ENCODE measurements at regions not wholly inside any gene's neighbourhood (a gene's known extent, or its start where the extent isn't known, plus 50 kb on each side); places are given as distances from the start of the nearest gene placed in this dataset.

- no peaks in the 10 kb centered on the region for H3K27me3 ChIP-seq
- DNase-seq (no peak), ATAC-seq (ENCODE audit: low FRiP score in 2 of 2) (peak in 1 of 2 donors; percentile 51)
- WGBS, 2 donors: 61 to 77% methylated on average over 7 of the region's 7 CpGs
- H3K36me3 ChIP-seq: no peaks in the 10 kb centered on the region
- H3K4me3 ChIP-seq: no peak overlapping the region
- no peaks in the 10 kb centered on the region for H3K4me1 ChIP-seq
- no peaks in the 10 kb centered on the region for H3K9me3 ChIP-seq
- no peak overlapping the region for H3K27ac ChIP-seq
- no peak for TF ChIP-seq POLR2AphosphoS5 (IDR thresholded peaks at IDR 0.05)
Observed at GRCh38 chr11:82533628-82534327, 199.9 kb downstream of the FAM181B start.

DNA sequence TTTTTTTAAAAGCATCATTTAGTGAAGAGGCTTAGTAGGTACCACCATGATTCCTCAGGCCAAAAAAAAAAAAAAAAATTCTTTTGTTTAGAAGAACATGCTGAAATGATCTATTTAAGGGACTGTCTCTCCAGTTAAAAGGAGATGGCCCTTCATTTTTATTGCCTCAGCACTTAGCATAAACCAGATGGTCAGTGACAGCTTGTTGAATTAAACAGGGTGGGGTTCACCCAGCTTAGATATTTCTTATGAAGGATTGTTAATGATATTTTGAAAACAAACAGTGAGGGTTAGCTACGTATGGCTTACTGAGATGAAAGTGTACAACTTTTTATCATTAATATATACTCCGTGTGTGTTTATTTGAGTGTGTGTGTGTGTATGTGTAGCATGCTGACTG is 203.7 kb downstream of the FAM181B start:
- TF ChIP-seq POLR2AphosphoS5 (IDR thresholded peaks at IDR 0.05): no peak
- WGBS, 2 donors: 37 to 54% methylated on average over 2 of the region's 2 CpGs
- DNase-seq (no peak), ATAC-seq (ENCODE audit: low FRiP score in 2 of 2) (no peak)
- H3K4me1 ChIP-seq: no peaks in the 10 kb centered on the region
- no peaks in the 10 kb centered on the region for H3K9me3 ChIP-seq
- H3K36me3 ChIP-seq: no peaks in the 10 kb centered on the region
- H3K4me3 ChIP-seq: no peak overlapping the region
- H3K27ac ChIP-seq: no peak overlapping the region
- no peaks in the 10 kb centered on the region for H3K27me3 ChIP-seq

GRCh38 chr11:82527081-82527584 is 206.5 kb downstream of the FAM181B start:
- Histone ChIP-seq H3K27ac (no peak overlapping the region), H3K9me3 (no peaks in the 10 kb centered on the region), H3K4me3 (no peak overlapping the region), H3K4me1 (no peaks in the 10 kb centered on the region), H3K27me3 (no peaks in the 10 kb centered on the region), H3K36me3 (no peaks in the 10 kb centered on the region)
- ATAC-seq (ENCODE audit: low FRiP score in 2 of 2) (no peak), DNase-seq (no peak)
- TF ChIP-seq EP300 (IDR thresholded peaks at IDR 0.05): no peak
- TF ChIP-seq, protein P1, sequence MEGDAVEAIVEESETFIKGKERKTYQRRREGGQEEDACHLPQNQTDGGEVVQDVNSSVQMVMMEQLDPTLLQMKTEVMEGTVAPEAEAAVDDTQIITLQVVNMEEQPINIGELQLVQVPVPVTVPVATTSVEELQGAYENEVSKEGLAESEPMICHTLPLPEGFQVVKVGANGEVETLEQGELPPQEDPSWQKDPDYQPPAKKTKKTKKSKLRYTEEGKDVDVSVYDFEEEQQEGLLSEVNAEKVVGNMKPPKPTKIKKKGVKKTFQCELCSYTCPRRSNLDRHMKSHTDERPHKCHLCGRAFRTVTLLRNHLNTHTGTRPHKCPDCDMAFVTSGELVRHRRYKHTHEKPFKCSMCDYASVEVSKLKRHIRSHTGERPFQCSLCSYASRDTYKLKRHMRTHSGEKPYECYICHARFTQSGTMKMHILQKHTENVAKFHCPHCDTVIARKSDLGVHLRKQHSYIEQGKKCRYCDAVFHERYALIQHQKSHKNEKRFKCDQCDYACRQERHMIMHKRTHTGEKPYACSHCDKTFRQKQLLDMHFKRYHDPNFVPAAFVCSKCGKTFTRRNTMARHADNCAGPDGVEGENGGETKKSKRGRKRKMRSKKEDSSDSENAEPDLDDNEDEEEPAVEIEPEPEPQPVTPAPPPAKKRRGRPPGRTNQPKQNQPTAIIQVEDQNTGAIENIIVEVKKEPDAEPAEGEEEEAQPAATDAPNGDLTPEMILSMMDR (IDR thresholded peaks at IDR 0.05): no peak
- TF ChIP-seq POLR2A (IDR thresholded peaks at IDR 0.05): no peak
- no peak for TF ChIP-seq POLR2AphosphoS5 (IDR thresholded peaks at IDR 0.05)
- WGBS, 2 donors: 76 to 86% methylated on average over 5 of the region's 5 CpGs

- H3K27me3 ChIP-seq: no peaks in the 10 kb centered on the region
- 58 to 67% methylated on average over 4 of the region's 4 CpGs for WGBS, 2 donors
Observed at GRCh38 chr11:82523141-82523540, 210.5 kb downstream of the FAM181B start.

DNA sequence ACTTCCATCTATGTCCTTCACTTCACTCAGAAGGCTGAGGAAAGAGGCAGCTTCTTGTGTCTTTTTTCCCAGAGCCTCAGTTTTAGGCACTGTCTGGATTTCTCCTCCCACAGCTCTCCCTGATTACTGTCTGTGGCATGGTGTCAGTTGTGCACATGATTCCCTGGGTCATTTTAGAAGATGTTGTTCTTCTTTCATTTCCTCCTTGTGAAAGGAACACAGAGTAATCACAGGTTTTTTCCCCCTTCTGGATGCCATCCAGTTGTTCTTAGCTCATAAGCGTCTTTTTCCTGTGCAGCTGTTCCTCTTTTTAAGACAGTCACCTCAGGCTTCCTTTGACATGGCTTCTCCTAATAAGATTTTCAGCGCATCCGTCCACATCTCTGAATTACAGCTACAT is 212.2 kb downstream of the FAM181B start:
- no peaks in the 10 kb centered on the region for H3K27me3 ChIP-seq
- no peak overlapping the region for H3K4me3 ChIP-seq
- 8 to 23% methylated on average over 3 of the region's 3 CpGs for WGBS, 2 donors
- H3K9me3 ChIP-seq: no peaks in the 10 kb centered on the region
- H3K4me1 ChIP-seq: no peaks in the 10 kb centered on the region
- H3K27ac ChIP-seq: no peak overlapping the region
- TF ChIP-seq, protein P1 (IDR thresholded peaks at IDR 0.05): no peak
- TF ChIP-seq POLR2A (IDR thresholded peaks at IDR 0.05) (no peak), POLR2AphosphoS5 (IDR thresholded peaks at IDR 0.05) (no peak), EP300 (IDR thresholded peaks at IDR 0.05) (no peak)
- DNase-seq (no peak), ATAC-seq (ENCODE audit: low FRiP score in 2 of 2) (peak in 1 of 2 donors; percentile 88)
- no peaks in the 10 kb centered on the region for H3K36me3 ChIP-seq

More at GRCh38 chr11:82523141-82523540, 210.5 kb downstream of the FAM181B start:
- Histone ChIP-seq H3K4me3 (no peak overlapping the region), H3K27ac (no peak overlapping the region), H3K4me1 (no peaks in the 10 kb centered on the region), H3K36me3 (no peaks in the 10 kb centered on the region), H3K9me3 (no peaks in the 10 kb centered on the region)
- TF ChIP-seq POLR2A (IDR thresholded peaks at IDR 0.05) (no peak), POLR2AphosphoS5 (IDR thresholded peaks at IDR 0.05) (no peak), EP300 (IDR thresholded peaks at IDR 0.05) (no peak)
- TF ChIP-seq, protein P1 (IDR thresholded peaks at IDR 0.05): no peak
- no peak for ATAC-seq (ENCODE audit: low FRiP score in 2 of 2)
- no peak for DNase-seq

DNA sequence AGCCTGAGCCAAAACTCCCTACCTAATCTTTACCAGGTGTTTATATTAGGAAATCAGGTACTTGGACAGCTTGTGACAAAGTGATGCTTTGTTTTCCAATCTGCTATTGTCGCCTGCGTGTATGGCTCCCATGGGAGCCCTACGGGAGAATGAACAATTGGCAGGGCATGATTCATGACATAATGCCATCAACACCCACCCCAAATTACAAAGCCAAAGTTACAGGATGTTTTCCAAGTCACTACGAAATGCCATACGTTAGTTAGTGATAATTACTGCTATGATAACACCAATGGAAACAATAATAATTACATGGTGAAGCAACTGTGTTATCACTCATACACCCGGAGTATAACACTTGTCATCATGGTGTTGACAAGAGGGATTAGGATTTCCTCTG is 226.4 kb downstream of the FAM181B start:
- 54 to 63% methylated on average over 6 of the region's 6 CpGs for WGBS, 2 donors
- TF ChIP-seq POLR2A (IDR thresholded peaks at IDR 0.05) (no peak), EP300 (IDR thresholded peaks at IDR 0.05) (no peak), POLR2AphosphoS5 (IDR thresholded peaks at IDR 0.05) (no peak)
- TF ChIP-seq, protein P1 (IDR thresholded peaks at IDR 0.05): no peak
- no peak for ATAC-seq (ENCODE audit: low FRiP score in 2 of 2)

More for the DNA sequence above, 226.4 kb downstream of the FAM181B start:
- Histone ChIP-seq H3K27ac (no peak overlapping the region), H3K4me3 (no peak overlapping the region), H3K9me3 (no peaks in the 10 kb centered on the region), H3K36me3 (no peaks in the 10 kb centered on the region), H3K27me3 (no peaks in the 10 kb centered on the region), H3K4me1 (no peaks in the 10 kb centered on the region)
- no peak for DNase-seq
